DMS53 (cell line): ENCODE measurements at regions not wholly inside any gene's neighbourhood (a gene's known extent, or its start where the extent isn't known, plus 50 kb on each side); places are given as distances from the start of the nearest gene placed in this dataset.

Experiments used
- DNase-seq: peaks from one replicate; lab custom pipeline; 2025; lab: John Stamatoyannopoulos, UW

DNA sequence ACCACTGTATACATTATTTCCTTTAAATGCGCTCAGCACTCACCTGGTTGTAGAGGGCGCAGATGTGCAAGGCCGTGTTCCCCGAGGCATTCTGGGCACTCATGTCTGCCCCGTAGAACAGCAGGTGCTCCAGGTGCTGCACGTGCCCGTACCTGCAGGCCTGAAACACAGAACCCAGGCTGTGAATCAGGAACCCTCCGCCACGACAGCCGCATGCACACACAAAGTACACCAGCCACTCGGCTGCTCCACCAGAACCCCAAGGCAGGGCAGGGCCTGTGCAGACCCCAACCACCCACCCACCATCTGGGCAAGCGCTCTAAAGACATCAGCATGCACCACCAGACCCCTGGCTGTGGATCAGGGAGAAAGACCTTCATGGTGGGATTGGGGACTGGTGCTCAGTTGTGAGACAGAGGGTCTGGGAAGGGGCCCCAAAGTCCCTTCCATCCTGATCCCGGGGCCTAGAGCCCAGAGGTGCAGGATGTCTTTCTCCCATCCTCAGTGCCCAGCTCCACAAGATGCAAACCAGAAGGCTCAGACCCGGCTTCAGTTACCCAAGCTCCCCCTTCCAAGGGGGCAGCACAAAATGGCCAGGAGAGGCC, 177.2 kb downstream of the SHANK2 start:
- DNase-seq = no peak

DNA sequence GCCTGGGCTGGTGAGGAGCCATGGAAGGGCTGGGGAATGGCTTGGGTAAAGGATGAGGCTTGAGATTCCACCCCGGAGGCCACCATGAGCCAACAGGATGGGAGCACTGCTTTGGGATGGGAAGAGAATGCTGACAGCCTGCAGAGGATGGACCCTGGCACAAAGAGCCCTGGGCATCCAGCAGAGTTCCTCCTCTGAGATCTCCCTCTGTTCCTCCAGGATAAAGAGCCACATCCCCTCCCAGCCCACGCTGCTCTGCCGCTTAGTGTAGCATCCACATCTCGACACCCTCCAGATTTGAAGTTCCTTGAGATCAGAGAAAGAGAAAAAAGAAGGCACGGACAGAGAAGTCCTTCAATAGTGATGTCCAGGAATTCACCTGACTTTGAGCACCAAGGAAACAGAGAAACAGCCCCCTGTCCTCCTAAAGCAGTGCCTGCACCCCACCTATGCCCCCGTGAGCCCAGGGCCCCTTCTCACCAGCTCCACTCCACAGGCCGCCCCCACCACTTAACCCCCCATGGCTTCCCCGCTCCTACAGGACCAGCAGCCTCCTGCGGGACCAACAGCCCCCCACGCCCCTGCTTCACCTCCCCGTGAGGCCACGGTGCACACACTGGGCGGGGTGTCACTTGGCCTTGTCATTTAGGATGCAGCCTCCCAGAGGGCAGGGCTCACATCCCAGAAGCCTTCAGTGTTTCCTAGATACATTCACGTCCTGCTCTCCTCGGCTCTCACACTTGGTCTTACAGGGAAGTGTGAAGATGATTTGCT, 180.5 kb downstream of the SHANK2 start:
- no peak for DNase-seq

- no peak for DNase-seq
Observed at GRCh38 chr11:71070490-71071453, 181.6 kb downstream of the SHANK2 start.

- no peak for DNase-seq
Observed at GRCh38 chr11:71068963-71069362, 183.4 kb downstream of the SHANK2 start.

- no peak for DNase-seq
Observed at GRCh38 chr11:71067753-71068152, 184.6 kb downstream of the SHANK2 start.

DNA sequence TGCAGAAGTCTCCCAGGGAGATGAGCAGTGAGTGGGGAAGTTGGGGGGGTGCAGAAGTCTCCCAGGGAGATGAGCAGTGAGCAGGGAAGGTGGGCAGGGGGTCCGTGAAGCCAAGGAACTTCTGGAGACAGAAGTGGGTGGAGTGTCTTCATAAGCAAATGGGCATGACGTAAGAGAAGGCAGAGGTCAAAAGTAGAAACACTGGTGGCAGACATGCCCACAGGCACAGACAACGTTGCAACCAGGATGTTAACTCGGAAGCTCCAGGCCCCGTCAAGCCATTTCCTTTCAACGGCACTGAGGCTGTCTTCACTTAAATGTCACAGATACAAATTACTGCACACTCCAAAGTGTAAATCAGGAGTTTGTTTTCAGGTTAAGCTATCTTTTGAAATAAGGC, 186.1 kb downstream of the SHANK2 start:
- DNase-seq = no peak

- no peak for DNase-seq
Observed at GRCh38 chr11:71065841-71066240, 186.5 kb downstream of the SHANK2 start.

GRCh38 chr11:71064702-71065515, 187.5 kb downstream of the SHANK2 start:
- no peak for DNase-seq

GRCh38 chr11:71064183-71064582, 188.2 kb downstream of the SHANK2 start:
- DNase-seq = no peak

DNA sequence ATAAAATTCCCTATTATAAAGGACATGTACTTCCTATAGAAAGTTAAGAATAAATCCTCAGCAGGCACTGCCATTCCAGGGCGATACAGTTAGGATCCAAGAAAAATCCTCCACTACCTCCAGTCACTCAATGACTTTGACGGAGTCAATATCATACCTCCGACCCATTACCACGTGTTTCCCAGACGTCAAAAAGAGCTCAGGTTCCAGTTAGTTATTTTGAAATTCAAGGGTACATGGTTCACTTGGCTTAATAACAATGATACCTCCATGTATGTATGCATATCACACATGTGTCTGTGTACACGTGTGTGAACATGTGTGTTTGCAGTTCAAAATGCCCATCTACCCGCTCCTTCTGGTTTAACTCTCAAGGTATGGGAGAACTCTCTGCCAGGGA, 189.2 kb downstream of the SHANK2 start:
- no peak for DNase-seq

GRCh38 chr11:71062199-71062598, 190.2 kb downstream of the SHANK2 start:
- DNase-seq = no peak

- no peak for DNase-seq
Observed at GRCh38 chr11:71060391-71060791, 192.0 kb downstream of the SHANK2 start.

GRCh38 chr11:71059662-71060061, 192.7 kb downstream of the SHANK2 start:
- DNase-seq = no peak

GRCh38 chr11:71055925-71056324, 196.5 kb downstream of the SHANK2 start:
- no peak for DNase-seq
